H9 (cell line): ENCODE measurements at regions not wholly inside any gene's neighbourhood (a gene's known extent, or its start where the extent isn't known, plus 50 kb on each side); places are given as distances from the start of the nearest gene placed in this dataset.

Experiments used
- DNase-seq: peaks from one replicate; pipeline ENCODE4 v3.0.0-alpha.2; 2017
- H2AFZ ChIP-seq: one replicate; pipeline ENCODE4 v1.6.1; 2013; ENCODE audit warnings: mild to moderate bottlenecking, low read length, control low read depth, moderate library complexity
- H2AK5ac ChIP-seq: 2 replicates; pipeline ENCODE4 v1.6.1; 2013; ENCODE audit warnings: low read length, control low read depth, mixed read lengths; ENCODE audit not compliant: insufficient read length
- H2BK120ac ChIP-seq: one replicate; pipeline ENCODE4 v1.6.1; 2013; ENCODE audit warnings: low read depth, mild to moderate bottlenecking, low read length, control low read depth, inconsistent platforms; ENCODE audit not compliant: poor library complexity, severe bottlenecking
- H2BK12ac ChIP-seq: 2 replicates; pipeline ENCODE4 v1.6.1; 2013; ENCODE audit warnings: low read length, control low read depth, mixed read lengths, low read depth; ENCODE audit not compliant: insufficient read length
- H2BK15ac ChIP-seq: 2 replicates; pipeline ENCODE4 v1.6.1; 2013; ENCODE audit warnings: low read depth, low read length, control low read depth
- H2BK20ac ChIP-seq: one replicate; pipeline ENCODE4 v1.6.1; 2013; ENCODE audit warnings: low read depth, mild to moderate bottlenecking, low read length, control low read depth, inconsistent platforms; ENCODE audit not compliant: poor library complexity, severe bottlenecking
- H2BK5ac ChIP-seq: 2 replicates; pipeline ENCODE4 v1.6.1; 2013; ENCODE audit warnings: low read length, control low read depth, mixed read lengths; ENCODE audit not compliant: insufficient read length
- H3K14ac ChIP-seq: 2 replicates; pipeline ENCODE4 v1.6.1; 2013; ENCODE audit warnings: low read length, control low read depth; ENCODE audit not compliant: insufficient read depth
- H3K18ac ChIP-seq: 2 replicates; pipeline ENCODE4 v1.6.1; 2013; ENCODE audit warnings: low read depth, mild to moderate bottlenecking, mixed read lengths, low read length, control low read depth; ENCODE audit not compliant: insufficient read length
- H3K23ac ChIP-seq: 2 replicates; pipeline ENCODE4 v1.6.1; 2013; ENCODE audit warnings: low read length, control low read depth, mixed read lengths, low read depth; ENCODE audit not compliant: insufficient read length
- H3K23me2 ChIP-seq: 2 replicates; pipeline ENCODE4 v1.6.1; 2013; ENCODE audit warnings: low read depth, mild to moderate bottlenecking, mixed read lengths, low read length, control low read depth; ENCODE audit not compliant: insufficient read length, poor library complexity, severe bottlenecking
- H3K27ac ChIP-seq: 2 replicates; pipeline ENCODE4 v1.5.1; 2013; ENCODE audit warnings: low read length, control low read depth, mixed read lengths, low read depth; ENCODE audit not compliant: insufficient read length
- H3K27me3 ChIP-seq: 2 replicates; pipeline ENCODE4 v1.6.1; 2013; ENCODE audit warnings: low read length, control low read depth, inconsistent platforms; ENCODE audit not compliant: insufficient read depth
- H3K4ac ChIP-seq: 2 replicates; pipeline ENCODE4 v1.6.1; 2013; ENCODE audit warnings: low read depth, mild to moderate bottlenecking, control low read depth, inconsistent platforms, low read length, moderate library complexity
- H3K4me1 ChIP-seq: 2 replicates; pipeline ENCODE4 v1.6.1; 2013; ENCODE audit warnings: low read length, control low read depth, inconsistent platforms; ENCODE audit not compliant: insufficient read depth
- H3K4me2 ChIP-seq: 2 replicates; pipeline ENCODE4 v1.6.1; 2013; ENCODE audit warnings: low read length, control low read depth, mixed read lengths; ENCODE audit not compliant: insufficient read length, insufficient read depth
- H3K56ac ChIP-seq: 2 replicates; pipeline ENCODE4 v1.6.1; 2013; ENCODE audit warnings: low read depth, mild to moderate bottlenecking, mixed read lengths, low read length, control low read depth; ENCODE audit not compliant: insufficient read length
- H3K79me1 ChIP-seq: 2 replicates; pipeline ENCODE4 v1.6.1; 2013; ENCODE audit warnings: low read depth, mild to moderate bottlenecking, moderate library complexity, low read length, control low read depth, inconsistent platforms; ENCODE audit not compliant: insufficient read depth, poor library complexity, severe bottlenecking
- H3K79me2 ChIP-seq: 2 replicates; pipeline ENCODE4 v1.6.1; 2013; ENCODE audit warnings: low read length, control low read depth, inconsistent platforms; ENCODE audit not compliant: insufficient read depth
- H3K9ac ChIP-seq: 2 replicates; pipeline ENCODE4 v1.6.1; 2013; ENCODE audit warnings: low read length, control low read depth, mixed read lengths; ENCODE audit not compliant: insufficient read length; ENCODE audit errors: extremely low read depth
- H3K9me3 ChIP-seq: one replicate; pipeline ENCODE4 v1.6.1; 2013; ENCODE audit warnings: low read depth, low read length, inconsistent platforms; ENCODE audit not compliant: control insufficient read depth
- H3T11ph ChIP-seq: one replicate; pipeline ENCODE4 v1.6.1; 2013; ENCODE audit warnings: mild to moderate bottlenecking, low read length, control low read depth, inconsistent platforms
- H4K20me1 ChIP-seq: one replicate; pipeline ENCODE4 v1.6.1; 2013; ENCODE audit not compliant: control insufficient read depth, insufficient read length, insufficient read depth
- H4K5ac ChIP-seq: 2 replicates; pipeline ENCODE4 v1.6.1; 2013; ENCODE audit warnings: low read depth, mild to moderate bottlenecking, mixed read lengths, low read length, control low read depth; ENCODE audit not compliant: insufficient read length
- H4K8ac ChIP-seq: replicated peaks from 2 replicates; pipeline ENCODE4 v1.6.1; 2013; ENCODE audit warnings: low read length, control low read depth, mixed read lengths, low read depth; ENCODE audit not compliant: insufficient read length
- H4K91ac ChIP-seq: 2 replicates; pipeline ENCODE4 v1.6.1; 2013; ENCODE audit warnings: low read depth, mild to moderate bottlenecking, moderate library complexity, mixed read lengths, low read length, control low read depth; ENCODE audit not compliant: insufficient read length
- H3K27ac Mint-ChIP-seq, 3 experiments: 2 replicates in 2 of 3; 3 replicates in 1 of 3; pipeline ENCODE4 v1.8.0; 2020 to 2021; ENCODE audit warnings: mixed read lengths in 3 of 3, mild to moderate bottlenecking in 1 of 3, moderate library complexity in 1 of 3
- H3K27me3 Mint-ChIP-seq: 2 replicates; pipeline ENCODE4 v1.8.0; 2021; ENCODE audit warnings: low read depth, mild to moderate bottlenecking, moderate library complexity, mixed read lengths
- H3K36me3 Mint-ChIP-seq, 3 experiments: 2 replicates in 2 of 3; 3 replicates in 1 of 3; pipeline ENCODE4 v1.8.0; 2020 to 2021; ENCODE audit warnings: low read depth in 3 of 3, mixed read lengths in 3 of 3; ENCODE audit not compliant: insufficient read depth in 1 of 3
- H3K4me1 Mint-ChIP-seq, 2 experiments: 2 replicates each; pipeline ENCODE4 v1.8.0; 2020; ENCODE audit warnings: mixed read lengths in 2 of 2
- H3K4me3 Mint-ChIP-seq, 2 experiments: 2 replicates in 1 of 2; 3 replicates in 1 of 2; pipeline ENCODE4 v1.8.0; 2020 to 2021; ENCODE audit warnings: mild to moderate bottlenecking in 2 of 2, mixed read lengths in 2 of 2, moderate library complexity in 1 of 2
- H3K9me3 Mint-ChIP-seq, 2 experiments: 2 replicates in 1 of 2; 3 replicates in 1 of 2; pipeline ENCODE4 v1.8.0; 2020; ENCODE audit warnings: mild to moderate bottlenecking in 2 of 2, mixed read lengths in 2 of 2, moderate library complexity in 1 of 2
- CTCF ChIP-seq: fragments of 200-600 bp; sonication (generic); conservative IDR thresholded peaks from 3 replicates; pipeline ENCODE4 v1.8.0; 2021; ENCODE audit warnings: antibody characterized with exemption, mild to moderate bottlenecking
- WGBS: extraction: QIAGEN DNeasy Blood & Tissue Kit; methylation state at CpG from one replicate; pipeline ENCODE4 v1.1.7; 2013; ENCODE audit warnings: missing lambda C conversion rate, low lambda C conversion rate, mixed read lengths; ENCODE audit not compliant: insufficient read length; ENCODE audit errors: extremely low coverage; 5-methylcytosine and 5-hydroxymethylcytosine counted together

- Mint-ChIP-seq H3K4me3 (no peak overlapping the region), H3K27ac (no peak overlapping the region), H3K9me3 (no peaks in the 10 kb centered on the region), H3K4me1 (peaks cover 9 to 12% of the 10 kb centered on the region in 2 experiments; a peak in 3 of 4 replicates), H3K36me3 (no peaks in the 10 kb centered on the region; a peak in 1 of 7 replicates), H3K27me3 (peaks cover 28% of the 10 kb centered on the region)
- H3K9me3 ChIP-seq = no peaks in the 10 kb centered on the region
- DNase-seq = no peak
- H3K56ac ChIP-seq = no peak overlapping the region
- no peak overlapping the region for H2AK5ac ChIP-seq
- H3K9ac ChIP-seq = no peak overlapping the region
- no peak overlapping the region for H2BK20ac ChIP-seq
- H3K27me3 ChIP-seq = no peaks in the 10 kb centered on the region
- no peak overlapping the region for H2BK5ac ChIP-seq
- H3K23ac ChIP-seq = no peak overlapping the region
- H4K20me1 ChIP-seq = no peaks in the 10 kb centered on the region
- H3K23me2 ChIP-seq = no peaks in the 10 kb centered on the region
- no peaks in the 10 kb centered on the region for H3K79me1 ChIP-seq
- no peak overlapping the region for H3K27ac ChIP-seq
- H3K4me2 ChIP-seq = no peak overlapping the region
- H3T11ph ChIP-seq = no peak overlapping the region
- H2BK12ac ChIP-seq = no peak overlapping the region
- no peak overlapping the region for H2BK120ac ChIP-seq
- no CpG with 5 or more reads among the region's 7 CpGs for WGBS
- H4K91ac ChIP-seq = no peak overlapping the region
- no peak overlapping the region for H2BK15ac ChIP-seq
- H4K5ac ChIP-seq = no peak overlapping the region
- H3K14ac ChIP-seq = no peak overlapping the region
- no peak overlapping the region for H4K8ac ChIP-seq
- TF ChIP-seq CTCF = no peak
- no peak overlapping the region for H3K4ac ChIP-seq
- no peak overlapping the region for H3K18ac ChIP-seq
- no peak overlapping the region for H2AFZ ChIP-seq
- peaks cover 4% of the 10 kb centered on the region; the same call in 1 of the 2 replicates for H3K4me1 ChIP-seq
- H3K79me2 ChIP-seq = no peaks in the 10 kb centered on the region
Measured at GRCh38 chr20:51158226-51158625, 135.3 kb upstream of the KCNG1 start.
